OCI-LY7 (cell line): ENCODE measurements at regions not wholly inside any gene's neighbourhood (a gene's known extent, or its start where the extent isn't known, plus 50 kb on each side); places are given as distances from the start of the nearest gene placed in this dataset.

Experiments used
- BruUV-seq: library from RNA; stranded (reverse); fragments of 400-500 nt; replicated peaks from 2 replicates; lab custom pipeline; 2021; lab: Mats Ljungman, UMichigan
- CTCF ChIA-PET: fragments of 300-600 bp; sonication (Branson Sonifier 250); formaldehyde crosslinking; loops from one replicate; lab custom pipeline; 2022; ENCODE audit warnings: antibody characterized with exemption; ENCODE audit not compliant: unreplicated experiment; lab: Charles Lee
- POLR2A ChIA-PET: fragments of 300-600 bp; sonication (Branson Sonifier 250); formaldehyde crosslinking; loops from one replicate; lab custom pipeline; 2022; ENCODE audit warnings: antibody characterized with exemption; lab: Charles Lee
- DNase-seq: peaks from one replicate; pipeline ENCODE4 v3.0.0-alpha.2; 2015; ENCODE audit warnings: low spot score
- H2AFZ ChIP-seq: fragments of 200-600 bp; sonication (generic), shearing (Covaris generic); 2 replicates; pipeline ENCODE4 v1.6.1; 2014; ENCODE audit warnings: mild to moderate bottlenecking, antibody characterized with exemption, low read length, moderate library complexity
- H3K27ac ChIP-seq: fragments of 200-600 bp; sonication (generic); 2 replicates; pipeline ENCODE4 v1.5.1; 2014; ENCODE audit warnings: mixed run types, low read depth, mild to moderate bottlenecking, moderate library complexity, low read length, inconsistent platforms; ENCODE audit not compliant: poor library complexity, severe bottlenecking
- H3K36me3 ChIP-seq: fragments of 200-600 bp; sonication (generic); 2 replicates; pipeline ENCODE4 v1.6.1; 2014; ENCODE audit warnings: mild to moderate bottlenecking, antibody characterized with exemption, low read length, moderate library complexity, mixed read lengths; ENCODE audit not compliant: insufficient read depth
- H3K4me1 ChIP-seq: fragments of 200-600 bp; sonication (generic); 2 replicates; pipeline ENCODE4 v1.5.1; 2014; ENCODE audit warnings: mild to moderate bottlenecking, low read length; ENCODE audit not compliant: insufficient read depth, poor library complexity, severe bottlenecking
- H3K4me2 ChIP-seq: fragments of 200-600 bp; sonication (generic); 2 replicates; pipeline ENCODE4 v1.6.1; 2014; ENCODE audit warnings: mild to moderate bottlenecking, low read length
- H3K4me3 ChIP-seq: fragments of 200-600 bp; sonication (generic); 2 replicates; pipeline ENCODE4 v1.5.1; 2014; ENCODE audit warnings: mild to moderate bottlenecking, low read depth, low read length; ENCODE audit not compliant: poor library complexity, severe bottlenecking
- H3K79me2 ChIP-seq: fragments of 200-600 bp; sonication (generic); 2 replicates; pipeline ENCODE4 v1.6.1; 2016; ENCODE audit warnings: low read depth, mild to moderate bottlenecking, low read length, moderate library complexity, mixed read lengths; ENCODE audit not compliant: insufficient read depth
- H3K9me2 ChIP-seq: fragments of 200-600 bp; sonication (generic); 2 replicates; pipeline ENCODE4 v1.6.1; 2016; ENCODE audit warnings: mild to moderate bottlenecking, low read length, mixed read lengths; ENCODE audit not compliant: insufficient read depth
- H3K9me3 ChIP-seq: fragments of 200-600 bp; sonication (generic); 2 replicates; pipeline ENCODE4 v1.6.1; 2014; ENCODE audit warnings: mild to moderate bottlenecking, mixed run types, low read length, mixed read lengths
- H4K20me1 ChIP-seq: fragments of 200-600 bp; sonication (generic); 2 replicates; pipeline ENCODE4 v1.6.1; 2014; ENCODE audit warnings: mild to moderate bottlenecking, antibody characterized with exemption, low read length, moderate library complexity, mixed read lengths; ENCODE audit not compliant: insufficient read depth
- CTCF ChIP-seq: fragments of 200-600 bp; sonication (generic); conservative IDR thresholded peaks from 2 replicates; pipeline ENCODE4 v1.5.1; 2014; ENCODE audit warnings: mild to moderate bottlenecking, antibody characterized with exemption, low read length, moderate library complexity, mixed read lengths
- EZH2phosphoT487 ChIP-seq: fragments of 200-600 bp; sonication (generic); IDR thresholded peaks from 2 replicates; pipeline ENCODE4 v1.6.1; 2018; ENCODE audit warnings: low read depth, borderline replicate concordance, mild to moderate bottlenecking, mixed run types, antibody characterized with exemption, low read length, moderate library complexity, mixed read lengths
- intact Hi-C: fragments of 100-400 bp; cut with micrococcal nuclease; formaldehyde crosslinking; loops from one replicate; pipeline ENCODE4 v1.10.0; 2022; ENCODE audit not compliant: unreplicated experiment

- no peaks in the 10 kb centered on the region for H3K9me2 ChIP-seq
These were observed 1670.1 kb upstream of the ACO1 start for GRCh38 chr9:30714389-30714788.

GRCh38 chr9:30718483-30718882, 1666.0 kb upstream of the ACO1 start:
- POLR2A ChIA-PET: interaction anchor here (0.7 kb wide), 1 partner anchor 93 kb away, joined by 3 read pairs; no protein-coding TSS in a partner anchor
- H4K20me1 ChIP-seq: no peaks in the 10 kb centered on the region
- intact Hi-C loops: no loop called here
- no peaks in the 10 kb centered on the region for H3K79me2 ChIP-seq
- no peaks in the 10 kb centered on the region for H3K36me3 ChIP-seq
- no peaks in the 10 kb centered on the region for H3K4me1 ChIP-seq
- H2AFZ ChIP-seq: no peak overlapping the region
- TF ChIP-seq CTCF (no peak), EZH2phosphoT487 (no peak)
- no peak for DNase-seq
- H3K4me2 ChIP-seq: no peak overlapping the region
- H3K27ac ChIP-seq: no peak overlapping the region
- no TSS peak for BruUV-seq
- no peak overlapping the region for H3K4me3 ChIP-seq
- H3K9me3 ChIP-seq: no peaks in the 10 kb centered on the region
- no peaks in the 10 kb centered on the region for H3K9me2 ChIP-seq
- CTCF ChIA-PET: no interaction called here

More at GRCh38 chr9:30714389-30714788, 1670.1 kb upstream of the ACO1 start:
- Histone ChIP-seq H3K79me2 (no peaks in the 10 kb centered on the region), H2AFZ (no peak overlapping the region), H4K20me1 (no peaks in the 10 kb centered on the region), H3K4me1 (no peaks in the 10 kb centered on the region), H3K4me3 (no peak overlapping the region), H3K4me2 (no peak overlapping the region), H3K27ac (no peak overlapping the region), H3K36me3 (no peaks in the 10 kb centered on the region), H3K9me3 (no peaks in the 10 kb centered on the region)
- no peak for DNase-seq
- BruUV-seq: no TSS peak
- intact Hi-C loops: no loop called here
- POLR2A ChIA-PET: no interaction called here
- CTCF ChIA-PET: no interaction called here
- TF ChIP-seq CTCF: no peak
- TF ChIP-seq EZH2phosphoT487: no peak

GRCh38 chr9:30722065-30722464, 1662.4 kb upstream of the ACO1 start:
- POLR2A ChIA-PET: no interaction called here
- Histone ChIP-seq H3K36me3 (no peaks in the 10 kb centered on the region), H4K20me1 (no peaks in the 10 kb centered on the region), H3K79me2 (no peaks in the 10 kb centered on the region), H3K9me2 (no peaks in the 10 kb centered on the region), H3K4me3 (no peak overlapping the region), H3K9me3 (no peaks in the 10 kb centered on the region), H3K27ac (no peak overlapping the region), H3K4me2 (no peak overlapping the region), H2AFZ (no peak overlapping the region), H3K4me1 (no peaks in the 10 kb centered on the region)
- TF ChIP-seq EZH2phosphoT487 (no peak), CTCF (no peak)
- no peak for DNase-seq
- intact Hi-C loops: no loop called here
- CTCF ChIA-PET: no interaction called here
- BruUV-seq: no TSS peak
